Skeletal muscle satellite cell (primary cell): ENCODE measurements at regions not wholly inside any gene's neighbourhood (a gene's known extent, or its start where the extent isn't known, plus 50 kb on each side); places are given as distances from the start of the nearest gene placed in this dataset.

ENCODE experiments used
- H3K27me3 ChIP-seq: 2 replicates; pipeline ENCODE4 v1.7.0; 2013; ENCODE audit warnings: low read length; ENCODE audit not compliant: control insufficient read depth, insufficient read depth
- H3K36me3 ChIP-seq: 2 replicates; pipeline ENCODE4 v1.7.0; 2013; ENCODE audit warnings: mild to moderate bottlenecking, control low read depth, low read length; ENCODE audit not compliant: insufficient read depth
- H3K4me1 ChIP-seq: 2 replicates; pipeline ENCODE4 v1.7.0; 2013; ENCODE audit warnings: low read length; ENCODE audit not compliant: control insufficient read depth, insufficient read depth
- H3K4me2 ChIP-seq: 2 replicates; pipeline ENCODE4 v1.7.0; 2013; ENCODE audit warnings: mild to moderate bottlenecking, low read length
- H3K4me3 ChIP-seq: 2 replicates; pipeline ENCODE4 v1.7.0; 2013; ENCODE audit warnings: low read length
- H3K9ac ChIP-seq: 2 replicates; pipeline ENCODE4 v1.7.0; 2013; ENCODE audit warnings: mild to moderate bottlenecking, low read depth, low read length, moderate library complexity
- H3K9me3 ChIP-seq: replicated peaks from 2 replicates; pipeline ENCODE4 v1.7.0; 2013; ENCODE audit warnings: mild to moderate bottlenecking, control low read depth, low read length

DNA sequence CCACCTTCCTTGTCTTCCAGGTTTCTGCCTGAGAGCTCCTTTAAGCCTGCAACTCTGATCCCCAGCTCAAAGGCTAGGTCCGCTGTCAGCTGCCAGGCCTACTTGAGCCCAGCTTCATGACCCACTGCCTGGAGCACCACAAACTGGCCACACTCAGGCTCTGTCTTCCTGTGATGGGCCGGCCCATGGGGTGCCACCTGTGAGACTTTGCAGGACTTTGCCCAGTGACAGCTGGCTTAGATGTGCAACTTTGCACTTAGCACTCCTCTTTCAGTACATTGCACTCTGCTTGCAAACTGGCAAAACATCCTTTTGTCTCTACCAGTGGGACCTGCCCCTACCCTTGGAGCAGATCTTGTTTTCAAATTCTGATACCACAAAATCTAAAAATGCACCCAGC lies 311.5 kb upstream of the PDE4D start:
- Histone ChIP-seq H3K4me1 (no peaks in the 10 kb centered on the region), H3K9me3 (no peaks in the 10 kb centered on the region), H3K36me3 (no peaks in the 10 kb centered on the region), H3K9ac (no peak overlapping the region), H3K27me3 (no peaks in the 10 kb centered on the region), H3K4me2 (no peak overlapping the region), H3K4me3 (no peak overlapping the region)

DNA sequence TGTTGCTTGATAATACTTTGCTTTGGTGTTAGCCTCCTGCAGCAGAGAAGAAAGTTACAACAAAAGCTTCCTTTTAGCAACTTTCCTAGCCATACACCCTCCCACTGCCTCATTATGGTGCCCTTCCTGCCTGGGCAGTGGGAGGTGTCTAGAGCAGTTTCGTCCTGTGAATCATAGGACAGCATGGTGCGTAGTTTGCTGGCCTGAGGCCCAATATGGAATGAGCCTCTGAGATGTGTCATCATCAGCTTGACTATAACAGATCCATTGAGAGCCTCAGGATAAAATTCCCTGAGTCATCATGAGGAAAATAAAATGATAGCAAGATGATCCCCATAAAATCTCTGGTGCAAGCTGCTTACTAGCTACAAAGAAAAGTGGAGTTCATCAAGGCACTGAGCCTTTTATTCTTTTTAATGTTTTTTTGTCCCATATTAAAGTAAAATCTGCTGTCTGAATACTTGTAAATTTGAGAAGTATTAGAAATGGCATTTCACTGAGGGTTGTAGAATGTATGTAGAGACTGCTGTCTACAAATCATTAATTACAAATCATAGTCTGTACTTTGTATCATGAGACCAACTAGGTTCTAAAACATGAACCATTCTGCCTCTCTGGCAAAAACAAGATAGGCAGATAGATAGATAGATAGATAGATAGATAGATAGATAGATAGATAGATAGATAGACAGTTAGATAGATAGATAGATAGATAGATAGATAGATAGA lies 303.0 kb upstream of the PDE4D start:
- peaks cover 16% of the 10 kb centered on the region for H3K4me1 ChIP-seq
- H3K36me3 ChIP-seq: no peaks in the 10 kb centered on the region
- no peaks in the 10 kb centered on the region for H3K27me3 ChIP-seq
- peak overlapping the region; percentile 2 for H3K4me3 ChIP-seq
- peak overlapping the region; percentile 56 for H3K9ac ChIP-seq
- no peaks in the 10 kb centered on the region for H3K9me3 ChIP-seq
- peak overlapping the region; percentile 52 for H3K4me2 ChIP-seq

DNA sequence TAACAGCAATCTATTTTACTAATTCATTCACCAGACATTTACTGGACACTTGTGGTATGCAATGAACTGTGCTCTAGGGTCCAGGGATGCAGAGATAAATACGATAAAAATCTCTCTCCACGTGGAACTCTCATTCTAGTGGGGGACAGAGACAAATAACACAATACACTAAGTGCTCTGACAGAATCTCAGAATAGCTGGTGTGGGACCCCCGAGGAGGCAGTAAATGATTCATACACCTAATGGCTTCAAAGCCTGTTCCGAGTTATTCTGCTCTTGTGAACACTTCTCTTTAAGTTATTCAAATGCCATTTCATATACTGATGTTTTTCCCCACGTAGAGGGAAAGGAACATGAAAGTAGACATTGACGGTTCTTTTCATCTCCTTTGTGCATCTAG lies 302.0 kb upstream of the PDE4D start:
- Histone ChIP-seq H3K9me3 (no peaks in the 10 kb centered on the region), H3K4me3 (no peak overlapping the region), H3K27me3 (no peaks in the 10 kb centered on the region), H3K9ac (no peak overlapping the region), H3K4me1 (peaks cover 16% of the 10 kb centered on the region), H3K4me2 (no peak overlapping the region), H3K36me3 (no peaks in the 10 kb centered on the region)

DNA sequence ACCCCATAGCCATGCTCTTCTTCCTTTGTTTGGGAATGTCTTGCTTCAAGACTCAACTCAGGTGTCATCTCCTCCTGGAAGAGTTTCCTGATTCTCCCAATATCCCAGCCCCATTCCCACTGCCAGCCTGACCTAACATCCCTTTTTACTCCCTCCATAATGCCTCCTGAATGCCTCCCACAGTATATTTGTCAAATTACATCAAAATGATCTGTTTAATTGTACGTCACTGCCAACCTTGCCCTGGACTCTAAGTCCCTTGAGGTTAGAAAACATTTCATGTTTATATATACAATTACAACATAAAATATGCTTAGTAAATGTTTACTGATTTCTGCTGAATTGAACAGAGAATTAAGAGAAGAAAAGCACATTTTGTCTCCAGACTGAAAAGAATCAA lies 301.6 kb upstream of the PDE4D start:
- H3K4me1 ChIP-seq: peaks cover 16% of the 10 kb centered on the region
- no peak overlapping the region for H3K4me2 ChIP-seq
- H3K27me3 ChIP-seq: no peaks in the 10 kb centered on the region
- H3K9ac ChIP-seq: no peak overlapping the region
- no peak overlapping the region for H3K4me3 ChIP-seq
- H3K36me3 ChIP-seq: no peaks in the 10 kb centered on the region
- H3K9me3 ChIP-seq: no peaks in the 10 kb centered on the region

DNA sequence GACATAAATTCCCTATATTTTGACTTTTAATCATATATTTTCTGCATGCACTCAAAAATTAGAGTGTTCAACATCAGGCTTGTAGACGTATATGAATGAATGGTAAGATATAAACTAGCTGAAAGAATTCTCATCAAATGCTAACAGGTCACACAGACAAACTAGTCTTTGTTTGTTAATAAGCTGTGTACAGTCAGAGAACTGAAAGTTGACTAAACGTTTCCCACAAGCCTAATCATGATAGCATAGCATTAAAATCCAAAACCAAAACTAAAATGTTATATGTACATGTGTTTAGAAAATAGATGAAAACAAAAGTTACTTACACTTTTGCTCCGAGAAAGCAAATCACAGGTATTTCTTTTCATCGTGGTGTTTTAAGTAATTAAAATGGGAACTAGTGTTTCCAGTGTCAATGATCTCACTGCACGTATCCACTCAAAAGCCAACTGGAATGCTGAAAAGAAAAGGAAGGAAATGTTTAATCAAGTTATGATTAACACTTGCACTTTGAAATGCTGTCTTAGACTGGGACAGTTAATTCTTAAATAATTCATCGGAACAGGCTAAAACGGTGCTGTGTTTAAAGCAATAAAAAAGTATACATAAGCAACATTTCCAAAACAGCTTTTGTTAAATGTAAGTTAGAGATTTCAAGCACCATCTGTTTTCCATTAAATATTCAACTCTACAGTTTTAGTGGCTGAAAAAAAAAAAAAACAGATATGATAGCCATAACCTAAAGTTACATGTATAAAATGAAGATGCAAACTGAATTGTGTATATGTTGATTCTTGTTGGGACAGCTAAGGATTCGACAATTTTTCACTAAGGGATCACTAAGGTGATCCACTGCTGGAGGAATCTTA lies 291.9 kb upstream of the PDE4D start:
- H3K4me2 ChIP-seq: no peak overlapping the region
- H3K9ac ChIP-seq: no peak overlapping the region
- H3K4me1 ChIP-seq: peaks cover 2% of the 10 kb centered on the region
- no peaks in the 10 kb centered on the region for H3K9me3 ChIP-seq
- H3K27me3 ChIP-seq: no peaks in the 10 kb centered on the region
- no peaks in the 10 kb centered on the region for H3K36me3 ChIP-seq
- no peak overlapping the region for H3K4me3 ChIP-seq

DNA sequence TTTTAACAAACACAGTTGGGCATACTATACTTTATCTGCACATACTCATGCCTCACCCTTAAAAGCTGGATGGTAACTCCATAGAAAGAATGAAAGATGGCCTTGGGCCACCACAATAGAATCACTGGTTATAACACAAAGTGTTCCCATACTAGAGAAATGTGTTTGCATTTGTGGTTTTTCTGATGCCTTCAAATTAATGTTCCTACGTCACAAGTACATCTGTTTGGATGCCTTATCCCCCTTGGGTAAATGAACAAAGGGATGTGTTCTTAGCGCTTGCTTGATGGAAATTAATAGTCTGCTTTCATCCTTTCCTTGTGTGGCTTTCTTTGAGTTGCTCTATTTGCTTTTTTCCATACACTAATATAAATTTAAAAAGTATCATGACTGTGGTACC lies 291.1 kb upstream of the PDE4D start:
- H3K4me1 ChIP-seq: peaks cover 2% of the 10 kb centered on the region

DNA sequence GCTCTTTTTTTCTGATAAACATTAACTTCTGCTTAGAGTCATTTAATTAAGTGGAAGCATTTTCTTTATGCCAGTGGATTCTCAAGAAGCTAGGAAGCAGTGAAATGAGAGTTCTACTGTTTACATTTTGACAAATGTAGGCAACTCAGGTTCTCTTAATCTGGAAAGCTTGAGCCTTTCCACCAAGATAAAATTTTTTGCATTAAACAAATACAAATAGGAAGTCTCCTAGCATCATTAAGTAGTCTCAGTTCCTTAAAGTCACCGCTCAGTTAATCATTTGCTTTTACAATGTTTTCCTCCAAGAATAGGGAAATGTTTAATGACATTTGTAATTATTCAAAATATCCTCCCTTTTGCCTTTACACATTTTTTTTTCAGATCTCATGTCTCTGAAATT lies 290.4 kb upstream of the PDE4D start:
- Histone ChIP-seq H3K9me3 (no peaks in the 10 kb centered on the region), H3K27me3 (no peaks in the 10 kb centered on the region), H3K4me3 (no peak overlapping the region), H3K36me3 (no peaks in the 10 kb centered on the region), H3K4me2 (no peak overlapping the region), H3K4me1 (peaks cover 2% of the 10 kb centered on the region), H3K9ac (no peak overlapping the region)

More for the DNA sequence above, 291.1 kb upstream of the PDE4D start:
- H3K27me3 ChIP-seq: no peaks in the 10 kb centered on the region
- no peaks in the 10 kb centered on the region for H3K9me3 ChIP-seq
- H3K9ac ChIP-seq: no peak overlapping the region
- H3K4me3 ChIP-seq: no peak overlapping the region
- H3K4me2 ChIP-seq: no peak overlapping the region
- H3K36me3 ChIP-seq: no peaks in the 10 kb centered on the region

DNA sequence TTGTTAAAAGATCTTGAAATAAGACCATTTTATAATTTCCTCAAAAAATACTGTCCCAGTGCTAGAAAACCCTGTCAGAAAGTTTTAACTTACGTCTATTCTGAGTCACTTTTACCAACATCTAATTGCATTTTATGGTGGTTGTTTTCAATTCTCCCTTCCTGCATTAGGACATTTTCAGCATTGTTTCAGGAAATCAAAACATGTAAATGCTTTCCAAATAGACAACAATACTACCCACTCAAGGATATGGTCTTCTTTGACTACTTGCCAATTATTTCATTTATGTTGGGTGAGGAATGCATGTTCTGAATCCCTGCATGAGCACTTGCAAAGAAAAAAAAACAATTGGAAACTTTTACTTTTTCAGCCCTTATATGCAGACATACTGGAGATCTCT lies 284.6 kb upstream of the PDE4D start:
- Histone ChIP-seq H3K4me3 (no peak overlapping the region), H3K4me2 (peak overlapping the region; percentile 60), H3K27me3 (no peaks in the 10 kb centered on the region), H3K4me1 (peaks cover 20% of the 10 kb centered on the region), H3K36me3 (no peaks in the 10 kb centered on the region), H3K9ac (no peak overlapping the region), H3K9me3 (no peaks in the 10 kb centered on the region)

DNA sequence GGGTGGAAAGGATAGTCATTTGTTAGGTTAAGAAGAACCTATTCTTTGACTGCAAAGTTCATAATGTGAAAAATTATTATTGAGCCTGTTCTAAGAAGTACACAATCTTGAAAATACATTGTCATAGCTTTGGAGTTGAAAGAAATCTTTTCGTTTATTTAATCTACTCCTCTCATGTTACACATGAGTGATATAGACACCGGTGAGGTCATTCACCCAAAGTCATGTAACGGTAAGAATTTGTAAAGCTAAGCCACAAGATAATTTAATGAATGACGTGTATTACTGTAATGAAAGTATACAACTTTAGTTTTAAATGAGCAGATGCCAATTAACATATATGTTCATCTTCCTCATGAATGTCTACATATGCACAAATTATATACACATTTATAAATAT lies 284.1 kb upstream of the PDE4D start:
- H3K9me3 ChIP-seq: no peaks in the 10 kb centered on the region
- peak overlapping the region; percentile 60 for H3K4me2 ChIP-seq
- H3K4me3 ChIP-seq: no peak overlapping the region
- H3K9ac ChIP-seq: no peak overlapping the region
- H3K27me3 ChIP-seq: no peaks in the 10 kb centered on the region
- peaks cover 20% of the 10 kb centered on the region for H3K4me1 ChIP-seq
- no peaks in the 10 kb centered on the region for H3K36me3 ChIP-seq

DNA sequence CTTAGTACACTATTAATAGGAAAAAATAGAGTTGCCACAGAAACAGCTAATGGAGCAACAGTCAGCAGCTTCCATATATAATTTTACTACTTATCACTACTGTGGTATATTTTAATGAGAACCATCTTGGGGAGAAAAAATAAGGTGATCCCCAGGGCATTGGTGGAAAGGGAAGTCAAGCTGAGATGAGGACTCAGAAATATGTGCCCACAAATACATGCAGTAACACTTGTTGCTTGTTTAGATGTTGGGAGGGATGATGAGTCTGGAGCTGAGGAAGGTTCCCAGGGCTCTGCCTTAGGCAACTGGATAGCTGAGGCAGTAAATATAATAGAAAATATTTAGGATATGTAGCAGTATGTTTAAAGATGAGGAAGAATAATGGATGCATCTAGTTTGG lies 280.1 kb upstream of the PDE4D start:
- H3K4me3 ChIP-seq: no peak overlapping the region
- no peaks in the 10 kb centered on the region for H3K36me3 ChIP-seq
- H3K9ac ChIP-seq: no peak overlapping the region
- H3K27me3 ChIP-seq: no peaks in the 10 kb centered on the region
- H3K4me1 ChIP-seq: peaks cover 18% of the 10 kb centered on the region
- H3K9me3 ChIP-seq: no peaks in the 10 kb centered on the region
- no peak overlapping the region for H3K4me2 ChIP-seq

DNA sequence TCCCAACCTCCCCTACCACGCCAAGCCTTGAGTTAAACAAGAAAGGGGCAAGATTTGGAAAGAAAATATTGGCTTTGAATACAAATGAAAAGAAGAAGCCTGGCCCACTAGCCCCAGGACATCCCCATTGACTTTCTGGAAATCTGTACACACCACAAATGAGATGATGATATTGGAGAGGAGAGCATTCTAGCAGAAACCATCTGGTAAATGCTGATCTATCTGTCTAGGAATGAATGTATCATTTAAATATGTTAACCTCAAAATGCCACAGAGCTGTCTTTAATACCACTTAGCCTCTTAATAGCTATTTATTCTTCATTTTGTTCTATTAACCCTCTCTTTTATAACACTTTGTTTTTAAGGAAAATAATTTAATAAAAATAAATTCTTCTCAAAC lies 270.2 kb upstream of the PDE4D start:
- H3K4me3 ChIP-seq: no peak overlapping the region
- no peak overlapping the region for H3K4me2 ChIP-seq
- no peaks in the 10 kb centered on the region for H3K27me3 ChIP-seq
- H3K9me3 ChIP-seq: no peaks in the 10 kb centered on the region
- H3K36me3 ChIP-seq: no peaks in the 10 kb centered on the region
- H3K4me1 ChIP-seq: peaks cover 7% of the 10 kb centered on the region
- H3K9ac ChIP-seq: no peak overlapping the region

DNA sequence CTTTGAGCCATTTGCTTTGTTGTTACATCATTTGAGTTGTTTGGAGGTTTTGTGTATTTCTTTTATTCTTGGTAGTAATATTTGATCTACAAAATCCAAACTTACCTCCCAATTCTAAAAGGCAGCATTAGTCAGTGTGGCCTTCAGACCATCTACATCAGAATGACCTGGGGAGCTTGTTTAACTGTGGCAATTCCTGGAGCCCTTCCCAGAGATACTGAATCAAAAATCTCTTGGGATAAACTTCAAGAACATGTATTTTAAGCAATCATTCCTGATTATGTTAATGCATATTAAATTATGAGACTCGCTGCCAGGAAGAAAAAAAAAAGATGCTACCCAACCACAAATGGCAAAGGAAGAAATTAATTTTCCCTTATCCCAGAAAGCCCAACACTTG lies 268.9 kb upstream of the PDE4D start:
- Histone ChIP-seq H3K36me3 (no peaks in the 10 kb centered on the region), H3K9ac (no peak overlapping the region), H3K4me2 (no peak overlapping the region), H3K27me3 (no peaks in the 10 kb centered on the region), H3K9me3 (no peaks in the 10 kb centered on the region), H3K4me1 (peaks cover 7% of the 10 kb centered on the region), H3K4me3 (no peak overlapping the region)
